SK-N-MC (cell line): ENCODE measurements at regions not wholly inside any gene's neighbourhood (a gene's known extent, or its start where the extent isn't known, plus 50 kb on each side); places are given as distances from the start of the nearest gene placed in this dataset.

Source experiments
- DNase-seq: peaks from one replicate; pipeline ENCODE4 v3.0.0-alpha.2; 2011; ENCODE audit warnings: low read depth, low spot score
- H3K27ac ChIP-seq: fragments of 200-600 bp; sonication (generic); 2 replicates; pipeline ENCODE4 v1.5.1; 2016; ENCODE audit warnings: mixed run types
- H3K36me3 ChIP-seq: fragments of 200-600 bp; sonication (generic); 2 replicates; pipeline ENCODE4 v1.6.1; 2017; ENCODE audit warnings: antibody characterized with exemption, low read length, mixed read lengths; ENCODE audit not compliant: insufficient read depth
- H3K4me3 ChIP-seq: fragments of 200-600 bp; sonication (generic); 2 replicates; pipeline ENCODE4 v1.5.1; 2016
- H3K9ac ChIP-seq: fragments of 200-600 bp; sonication (generic); 2 replicates; pipeline ENCODE4 v1.8.0; 2017; ENCODE audit warnings: mixed run types, mixed read lengths; ENCODE audit not compliant: insufficient read length
- H3K9me3 ChIP-seq: fragments of 200-600 bp; sonication (generic); 2 replicates; pipeline ENCODE4 v1.6.1; 2017; ENCODE audit warnings: low read depth, mild to moderate bottlenecking, antibody characterized with exemption, low read length, moderate library complexity, mixed read lengths
- EZH2 ChIP-seq: fragments of 200-600 bp; sonication (generic); IDR thresholded peaks from one replicate; pipeline ENCODE4 v1.6.1; 2017; ENCODE audit warnings: antibody characterized with exemption
- FOXP2 ChIP-seq: optimal IDR thresholded peaks from 2 replicates; pipeline ENCODE3; 2011; ENCODE audit warnings: mild to moderate bottlenecking, moderate library complexity; ENCODE audit not compliant: insufficient read depth; ENCODE audit errors: extremely low read length, control extremely low read depth
- POLR2AphosphoS5 ChIP-seq: IDR thresholded peaks from 2 replicates; pipeline ENCODE4 v1.6.1; 2012; ENCODE audit warnings: mild to moderate bottlenecking, low read depth, low read length, borderline replicate concordance

GRCh38 chr10:64275774-64276173 is 754.6 kb downstream of the REEP3 start:
- TF ChIP-seq POLR2AphosphoS5: no peak
- no peak for TF ChIP-seq EZH2
- TF ChIP-seq FOXP2: no peak
- Histone ChIP-seq H3K9ac (no peak overlapping the region), H3K27ac (no peak overlapping the region), H3K36me3 (no peaks in the 10 kb centered on the region), H3K4me3 (no peak overlapping the region), H3K9me3 (no peaks in the 10 kb centered on the region)
- no peak for DNase-seq

GRCh38 chr10:64277536-64277935 is 756.3 kb downstream of the REEP3 start:
- TF ChIP-seq EZH2: no peak
- TF ChIP-seq POLR2AphosphoS5: no peak
- no peak for TF ChIP-seq FOXP2
- Histone ChIP-seq H3K36me3 (no peaks in the 10 kb centered on the region), H3K9ac (no peak overlapping the region), H3K4me3 (no peak overlapping the region), H3K9me3 (no peaks in the 10 kb centered on the region), H3K27ac (no peak overlapping the region)
- DNase-seq: no peak

GRCh38 chr10:64283621-64284020 is 762.4 kb downstream of the REEP3 start:
- Histone ChIP-seq H3K9ac (no peak overlapping the region), H3K9me3 (no peaks in the 10 kb centered on the region), H3K4me3 (no peak overlapping the region), H3K27ac (no peak overlapping the region), H3K36me3 (no peaks in the 10 kb centered on the region)
- TF ChIP-seq FOXP2 (no peak), POLR2AphosphoS5 (no peak), EZH2 (no peak)
- DNase-seq: no peak

GRCh38 chr10:64286533-64286932 is 765.3 kb downstream of the REEP3 start:
- Histone ChIP-seq H3K36me3 (no peaks in the 10 kb centered on the region), H3K9me3 (no peaks in the 10 kb centered on the region), H3K27ac (no peak overlapping the region), H3K4me3 (no peak overlapping the region), H3K9ac (no peak overlapping the region)
- no peak for TF ChIP-seq EZH2
- no peak for TF ChIP-seq POLR2AphosphoS5
- no peak for DNase-seq

- H3K27ac ChIP-seq: no peak overlapping the region
- DNase-seq: no peak
- H3K9ac ChIP-seq: no peak overlapping the region
- no peaks in the 10 kb centered on the region for H3K36me3 ChIP-seq
- no peak overlapping the region for H3K4me3 ChIP-seq
- no peak for TF ChIP-seq FOXP2
- no peak for TF ChIP-seq EZH2
- TF ChIP-seq POLR2AphosphoS5: no peak
- H3K9me3 ChIP-seq: no peaks in the 10 kb centered on the region
Measured at GRCh38 chr10:64288404-64288803, 767.2 kb downstream of the REEP3 start.

GRCh38 chr10:64303566-64303965 is 782.4 kb downstream of the REEP3 start:
- H3K27ac ChIP-seq: no peak overlapping the region
- no peak for TF ChIP-seq EZH2
- no peak for TF ChIP-seq POLR2AphosphoS5
- no peak for TF ChIP-seq FOXP2

GRCh38 chr10:64306729-64307327 is 785.6 kb downstream of the REEP3 start:
- no peak for TF ChIP-seq POLR2AphosphoS5
- Histone ChIP-seq H3K4me3 (no peak overlapping the region), H3K36me3 (no peaks in the 10 kb centered on the region), H3K9me3 (no peaks in the 10 kb centered on the region), H3K27ac (no peak overlapping the region), H3K9ac (no peak overlapping the region)
- DNase-seq: no peak

More at GRCh38 chr10:64303566-64303965, 782.4 kb downstream of the REEP3 start:
- Histone ChIP-seq H3K9me3 (no peaks in the 10 kb centered on the region), H3K4me3 (no peak overlapping the region), H3K9ac (no peak overlapping the region), H3K36me3 (no peaks in the 10 kb centered on the region)
- DNase-seq: no peak

GRCh38 chr10:64312876-64313275 is 791.7 kb downstream of the REEP3 start:
- Histone ChIP-seq H3K9ac (no peak overlapping the region), H3K9me3 (no peaks in the 10 kb centered on the region), H3K36me3 (no peaks in the 10 kb centered on the region), H3K4me3 (no peak overlapping the region), H3K27ac (no peak overlapping the region)
- TF ChIP-seq FOXP2: no peak
- TF ChIP-seq POLR2AphosphoS5: no peak
- TF ChIP-seq EZH2: no peak
- no peak for DNase-seq

GRCh38 chr10:64313967-64314366 is 792.8 kb downstream of the REEP3 start:
- no peak overlapping the region for H3K9ac ChIP-seq
- DNase-seq: no peak
- TF ChIP-seq POLR2AphosphoS5: no peak
- TF ChIP-seq EZH2: no peak
- no peak for TF ChIP-seq FOXP2
- no peak overlapping the region for H3K4me3 ChIP-seq
- H3K9me3 ChIP-seq: no peaks in the 10 kb centered on the region
- H3K27ac ChIP-seq: no peak overlapping the region
- H3K36me3 ChIP-seq: no peaks in the 10 kb centered on the region
